Colonic mucosa (tissue), 4 donors: ENCODE measurements at regions not wholly inside any gene's neighbourhood (a gene's known extent, or its start where the extent isn't known, plus 50 kb on each side); places are given as distances from the start of the nearest gene placed in this dataset.

Experiments used
- DNase-seq: peaks from one replicate; pipeline ENCODE4 v3.0.0-alpha.2; 2020
- H3K27ac ChIP-seq: fragments of 200-600 bp; one replicate; pipeline ENCODE4 v1.8.0; 2021
- H3K27me3 ChIP-seq: fragments of 200-600 bp; one replicate; pipeline ENCODE4 v1.8.0; 2021
- H3K36me3 ChIP-seq: fragments of 200-600 bp; one replicate; pipeline ENCODE4 v1.8.0; 2021
- H3K4me1 ChIP-seq: fragments of 200-600 bp; one replicate; pipeline ENCODE4 v1.8.0; 2021; ENCODE audit warnings: mild to moderate bottlenecking
- H3K4me3 ChIP-seq: fragments of 200-600 bp; one replicate; pipeline ENCODE4 v1.8.0; 2021
- H3K9ac ChIP-seq, 2 donors: one replicate each; pipeline ENCODE4 v1.7.0; 2013; ENCODE audit warnings: control low read depth in 2 of 2, low read depth in 2 of 2, low read length in 2 of 2
- H3K9me3 ChIP-seq: fragments of 200-600 bp; one replicate; pipeline ENCODE4 v1.8.0; 2021
- CTCF ChIP-seq: fragments of 200-600 bp; IDR thresholded peaks from one replicate; pipeline ENCODE4 v1.8.0; 2022; ENCODE audit warnings: antibody characterized with exemption, mild to moderate bottlenecking
- intact Hi-C: fragments of 100-400 bp; cut with DNase I; formaldehyde crosslinking; loops from one replicate; pipeline ENCODE4 v1.14.1; 2022
- donor health status: healthy.
- donor health status: DM: no; HTN: no; CAD: no.
- donor health status: DM: no; HTN: no; CAD: no.

- DNase-seq: no peak
- Histone ChIP-seq H3K4me1 (no peaks in the 10 kb centered on the region), H3K9ac (no peak overlapping the region), H3K27me3 (no peaks in the 10 kb centered on the region), H3K9me3 (no peaks in the 10 kb centered on the region), H3K4me3 (no peak overlapping the region), H3K27ac (no peak overlapping the region), H3K36me3 (no peaks in the 10 kb centered on the region)
- TF ChIP-seq CTCF: no peak
- intact Hi-C loops: no loop called here
These were observed 64.0 kb upstream of the CDK1 start for GRCh38 chr10:60714233-60714632.

- TF ChIP-seq CTCF: no peak
- DNase-seq: no peak
- Histone ChIP-seq H3K9me3 (no peaks in the 10 kb centered on the region), H3K9ac (no peak overlapping the region), H3K36me3 (no peaks in the 10 kb centered on the region), H3K4me3 (no peak overlapping the region), H3K27me3 (no peaks in the 10 kb centered on the region), H3K4me1 (no peaks in the 10 kb centered on the region), H3K27ac (no peak overlapping the region)
- intact Hi-C loops: no loop called here
These were observed 66.8 kb upstream of the CDK1 start for GRCh38 chr10:60711496-60711895.

DNA sequence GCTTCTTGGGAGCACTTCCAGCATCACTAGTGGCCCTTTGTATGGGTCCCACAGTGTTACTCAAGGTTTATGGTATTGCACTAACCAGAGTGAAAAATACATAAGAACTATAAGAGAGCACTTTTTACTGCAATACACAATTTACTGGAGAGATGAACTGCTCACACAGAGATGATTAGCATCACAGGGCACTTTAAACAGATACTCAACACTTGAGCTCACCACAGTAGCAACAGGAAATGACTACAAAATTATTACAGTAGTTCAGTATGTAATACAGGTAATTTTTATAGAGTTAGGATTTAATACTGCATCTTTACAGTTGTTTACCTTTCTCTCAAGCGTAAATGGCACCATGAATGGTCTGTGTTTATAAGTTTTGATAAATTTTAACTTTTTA is 68.2 kb upstream of the CDK1 start:
- DNase-seq: no peak
- TF ChIP-seq CTCF: no peak
- Histone ChIP-seq H3K27ac (no peak overlapping the region), H3K27me3 (no peaks in the 10 kb centered on the region), H3K9ac (no peak overlapping the region), H3K36me3 (no peaks in the 10 kb centered on the region), H3K4me1 (no peaks in the 10 kb centered on the region), H3K9me3 (no peaks in the 10 kb centered on the region), H3K4me3 (no peak overlapping the region)
- intact Hi-C loops: no loop called here

- no peak for TF ChIP-seq CTCF
- Histone ChIP-seq H3K4me3 (no peak overlapping the region), H3K9ac (no peak overlapping the region), H3K9me3 (no peaks in the 10 kb centered on the region), H3K27ac (no peak overlapping the region), H3K4me1 (no peaks in the 10 kb centered on the region), H3K27me3 (no peaks in the 10 kb centered on the region), H3K36me3 (no peaks in the 10 kb centered on the region)
- DNase-seq: no peak
- intact Hi-C loops: no loop called here
These were observed 69.6 kb upstream of the CDK1 start for GRCh38 chr10:60708666-60709065.

DNA sequence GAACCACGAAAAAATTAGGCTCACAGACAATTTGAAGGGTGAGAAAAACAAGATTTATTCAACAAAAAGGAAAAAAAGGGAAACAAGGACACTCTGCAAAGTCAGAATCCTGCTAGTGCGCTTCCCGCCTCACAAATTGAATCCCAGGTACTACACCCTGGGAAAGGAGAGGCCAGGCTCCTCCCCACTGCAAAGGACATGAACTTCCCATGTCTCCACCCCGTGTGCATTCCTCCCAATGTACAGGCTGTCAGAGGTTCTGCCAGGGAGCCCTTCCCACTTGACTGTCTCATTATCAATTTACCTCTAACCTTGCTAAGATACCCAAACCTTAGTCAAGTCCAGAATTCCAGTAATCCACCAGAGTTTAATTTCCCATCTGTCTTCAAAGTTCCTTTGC is 70.4 kb upstream of the CDK1 start:
- intact Hi-C loops: no loop called here
- no peak for TF ChIP-seq CTCF
- Histone ChIP-seq H3K9ac (no peak overlapping the region), H3K36me3 (no peaks in the 10 kb centered on the region), H3K27ac (no peak overlapping the region), H3K27me3 (no peaks in the 10 kb centered on the region), H3K9me3 (no peaks in the 10 kb centered on the region), H3K4me1 (no peaks in the 10 kb centered on the region), H3K4me3 (no peak overlapping the region)
- DNase-seq: no peak

GRCh38 chr10:60706146-60706545 is 72.1 kb upstream of the CDK1 start:
- Histone ChIP-seq H3K9ac (no peak overlapping the region), H3K9me3 (no peaks in the 10 kb centered on the region), H3K27ac (no peak overlapping the region), H3K27me3 (no peaks in the 10 kb centered on the region), H3K4me1 (no peaks in the 10 kb centered on the region), H3K4me3 (no peak overlapping the region), H3K36me3 (no peaks in the 10 kb centered on the region)
- intact Hi-C loops: no loop called here
- DNase-seq: no peak
- no peak for TF ChIP-seq CTCF
